HG03558 (cell line): ENCODE measurements at regions not wholly inside any gene's neighbourhood (a gene's known extent, or its start where the extent isn't known, plus 50 kb on each side); places are given as distances from the start of the nearest gene placed in this dataset.

ENCODE experiments used
- ATAC-seq: cut with Tn5 transposase; IDR thresholded peaks from one replicate; pipeline ENCODE4 v1.9.1; 2021; ENCODE audit warnings: moderate number of reproducible peaks; ENCODE audit not compliant: unreplicated experiment; ENCODE audit errors: extremely low read depth

- no peak for ATAC-seq
Observed at GRCh38 chr4:164508771-164509170, 245.2 kb upstream of the SMIM31 start.

GRCh38 chr4:164509951-164510350 is 244.0 kb upstream of the SMIM31 start:
- ATAC-seq = no peak

GRCh38 chr4:164512124-164512523 is 241.8 kb upstream of the SMIM31 start:
- no peak for ATAC-seq

- no peak for ATAC-seq
Observed at GRCh38 chr4:164514765-164515164, 239.2 kb upstream of the SMIM31 start.

GRCh38 chr4:164524789-164525188 is 229.1 kb upstream of the SMIM31 start:
- no peak for ATAC-seq

GRCh38 chr4:164526933-164527583 is 226.9 kb upstream of the SMIM31 start:
- no peak for ATAC-seq

- ATAC-seq = no peak
Observed at GRCh38 chr4:164529058-164529457, 224.9 kb upstream of the SMIM31 start.

- no peak for ATAC-seq
Observed at GRCh38 chr4:164529486-164529885, 224.4 kb upstream of the SMIM31 start.

GRCh38 chr4:164531336-164531735 is 222.6 kb upstream of the SMIM31 start:
- ATAC-seq = no peak

- no peak for ATAC-seq
Observed at GRCh38 chr4:164536814-164537213, 217.1 kb upstream of the SMIM31 start.

- no peak for ATAC-seq
Observed at GRCh38 chr4:164538097-164538496, 215.8 kb upstream of the SMIM31 start.

- ATAC-seq = no peak
Observed at GRCh38 chr4:164540987-164541386, 212.9 kb upstream of the SMIM31 start.

GRCh38 chr4:164542431-164542830 is 211.5 kb upstream of the SMIM31 start:
- ATAC-seq = no peak

- ATAC-seq = no peak
Observed at GRCh38 chr4:164550989-164551712, 202.8 kb upstream of the SMIM31 start.

- ATAC-seq = no peak
Observed at GRCh38 chr4:164551713-164552040, 202.3 kb upstream of the SMIM31 start.

- ATAC-seq = no peak
Observed at GRCh38 chr4:164571593-164572390, 182.1 kb upstream of the SMIM31 start.

- ATAC-seq = no peak
Observed at GRCh38 chr4:164572877-164573279, 181.1 kb upstream of the SMIM31 start.

- ATAC-seq = no peak
Observed at GRCh38 chr4:164575861-164576260, 178.1 kb upstream of the SMIM31 start.

GRCh38 chr4:164579270-164579942 is 174.5 kb upstream of the SMIM31 start:
- no peak for ATAC-seq

GRCh38 chr4:164591666-164592065 is 162.3 kb upstream of the SMIM31 start:
- no peak for ATAC-seq

GRCh38 chr4:164595751-164596150 is 158.2 kb upstream of the SMIM31 start:
- no peak for ATAC-seq
